AG09309 (cell line): ENCODE measurements at regions not wholly inside any gene's neighbourhood (a gene's known extent, or its start where the extent isn't known, plus 50 kb on each side); places are given as distances from the start of the nearest gene placed in this dataset.
A peak's percentile ranks its signal among the peaks of the same experiment; 100 is the strongest.

Experiments
- DNase-seq: peaks from one replicate; pipeline ENCODE4 v3.0.0-alpha.2; 2010; ENCODE audit warnings: low read depth
- H3K4me3 ChIP-seq: 2 replicates; pipeline ENCODE4 v1.5.1; 2011; ENCODE audit warnings: mild to moderate bottlenecking, low read depth, low read length, moderate library complexity; ENCODE audit not compliant: control insufficient read depth
- CTCF ChIP-seq: IDR thresholded peaks from 2 replicates; pipeline ENCODE4 v1.5.1; 2011; ENCODE audit warnings: mild to moderate bottlenecking, low read depth, low read length, inconsistent platforms; ENCODE audit not compliant: insufficient read depth, control insufficient read depth; ENCODE audit errors: missing control alignments

GRCh38 chr6:78397499-78397898 lies 469.9 kb upstream of the IRAK1BP1 start:
- DNase-seq = no peak
- TF ChIP-seq CTCF = no peak
- no peak overlapping the region for H3K4me3 ChIP-seq

GRCh38 chr6:78398292-78398691 lies 469.1 kb upstream of the IRAK1BP1 start:
- no peak overlapping the region for H3K4me3 ChIP-seq
- DNase-seq = no peak
- TF ChIP-seq CTCF = no peak

DNA sequence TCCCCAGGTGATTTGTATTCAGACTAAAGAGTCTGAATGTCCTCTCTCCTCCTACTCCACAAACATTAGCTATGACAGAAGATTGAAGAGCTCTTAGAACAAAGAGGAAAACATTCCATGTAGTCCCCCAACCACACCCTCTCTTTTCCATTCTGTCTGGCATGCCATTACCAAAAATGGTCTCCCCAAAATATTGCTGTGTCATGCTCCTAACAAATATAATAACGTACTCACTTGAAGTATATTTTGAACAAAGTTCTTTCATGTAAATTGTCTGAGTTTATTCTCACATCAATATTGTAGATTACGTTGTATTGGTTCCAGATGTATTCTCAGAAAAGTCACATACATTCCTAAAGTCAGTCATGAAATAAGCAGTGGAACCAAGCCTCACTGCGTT lies 467.3 kb upstream of the IRAK1BP1 start:
- no peak for DNase-seq
- no peak for TF ChIP-seq CTCF
- no peak overlapping the region for H3K4me3 ChIP-seq

DNA sequence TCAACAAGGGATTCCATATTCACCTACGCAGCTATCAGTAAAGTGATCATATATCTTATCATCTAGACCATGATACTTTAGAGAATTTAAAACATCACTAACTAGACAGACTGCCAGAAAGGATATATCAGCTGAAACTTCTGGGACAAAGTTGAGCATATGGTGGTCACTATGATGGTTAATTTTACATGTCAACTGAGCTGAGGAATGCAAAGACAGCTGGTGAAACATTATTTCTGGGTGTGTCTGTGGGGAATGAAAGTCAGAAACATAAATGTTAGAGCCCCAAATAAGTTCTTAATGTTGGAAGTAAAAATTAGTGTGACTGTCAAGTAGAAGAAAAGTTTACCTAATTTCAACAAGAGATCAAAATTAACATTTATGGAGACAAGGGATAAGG lies 440.0 kb upstream of the IRAK1BP1 start:
- DNase-seq = no peak
- no peak overlapping the region for H3K4me3 ChIP-seq
- TF ChIP-seq CTCF = no peak

DNA sequence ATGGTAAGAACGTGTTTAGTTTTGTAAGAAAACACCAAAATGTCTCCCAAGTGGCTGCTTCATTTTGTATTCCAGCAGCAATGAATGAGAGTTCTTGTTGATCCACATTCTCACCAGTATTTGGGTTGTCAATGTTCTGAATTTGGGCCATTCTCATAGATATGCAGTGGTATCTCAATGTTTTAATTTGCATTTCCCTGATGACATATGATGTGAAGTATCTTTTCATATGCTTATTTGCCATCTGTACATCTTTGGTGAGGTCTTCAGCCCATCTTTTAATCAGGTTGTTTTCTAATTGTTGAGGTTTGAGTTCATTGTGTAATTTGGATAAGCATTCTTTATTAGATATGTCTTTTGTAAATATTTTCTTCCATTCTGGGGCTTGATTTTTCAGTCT lies 436.8 kb upstream of the IRAK1BP1 start:
- no peak overlapping the region for H3K4me3 ChIP-seq
- DNase-seq = no peak

DNA sequence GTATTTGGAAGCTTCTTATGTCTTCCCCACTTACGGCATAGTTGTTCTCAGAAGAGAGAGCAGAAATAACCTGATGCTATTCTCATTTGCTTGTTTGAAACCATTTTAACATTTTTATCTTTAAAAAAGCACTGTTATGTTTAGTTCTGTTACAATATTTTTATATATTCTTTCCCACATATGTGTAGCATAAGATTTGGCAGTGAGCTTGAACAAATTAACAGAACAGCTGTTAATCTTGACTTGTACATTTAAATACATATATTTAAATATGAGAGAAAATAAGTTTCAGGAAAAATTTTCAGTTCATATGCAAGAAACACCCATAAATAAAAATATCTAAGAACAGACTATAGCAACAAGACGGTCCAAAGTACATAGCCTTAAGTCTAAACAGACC lies 431.7 kb upstream of the IRAK1BP1 start:
- TF ChIP-seq CTCF = no peak
- no peak overlapping the region for H3K4me3 ChIP-seq
- DNase-seq = no peak

More for the DNA sequence above, 436.8 kb upstream of the IRAK1BP1 start:
- TF ChIP-seq CTCF = no peak

- peak; percentile 24 for DNase-seq
- TF ChIP-seq CTCF = peak; percentile 52
- H3K4me3 ChIP-seq = no peak overlapping the region
Measured at GRCh38 chr6:78436335-78436734, 431.0 kb upstream of the IRAK1BP1 start.
